ENCODE measurements at regions not wholly inside any gene's neighbourhood (a gene's known extent, or its start where the extent isn't known, plus 50 kb on each side); places are given as distances from the start of the nearest gene placed in this dataset.

DNA sequence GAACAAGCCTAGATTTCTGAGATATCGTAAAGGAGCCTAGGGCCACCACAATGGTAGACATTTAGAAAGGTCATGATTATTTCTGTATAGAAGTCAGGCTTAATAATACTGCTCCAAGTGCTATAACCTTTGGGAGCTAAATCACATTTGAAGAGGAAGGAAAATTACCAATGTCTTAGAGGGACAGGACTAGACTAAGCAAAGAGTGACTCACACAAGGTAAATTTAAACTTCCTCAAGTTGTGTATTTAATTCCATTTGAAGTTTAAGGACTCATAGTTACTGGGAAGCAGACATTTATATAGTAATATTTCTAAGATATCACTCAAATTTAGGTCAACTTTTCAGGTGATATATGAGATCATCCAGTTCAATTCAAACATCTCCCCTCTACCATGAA, 227.6 kb upstream of the MME start:
- H3K36me3 ChIP-seq (ENCODE audit: insufficient read depth, low read length) = no peaks in the 10 kb centered on the region
- no peak overlapping the region for H3K4me2 ChIP-seq (ENCODE audit: low read length)
- no peak overlapping the region for H3K4me3 ChIP-seq (ENCODE audit: low read depth, low read length, poor library complexity, severe bottlenecking)
- H3K27me3 ChIP-seq (ENCODE audit: insufficient read depth, low read length) = no peaks in the 10 kb centered on the region
- no peaks in the 10 kb centered on the region for H3K79me2 ChIP-seq (ENCODE audit: insufficient read depth, low read length)
- no peaks in the 10 kb centered on the region for H3K9me3 ChIP-seq (ENCODE audit: low read length)
- no peaks in the 10 kb centered on the region for H3F3A ChIP-seq (ENCODE audit: insufficient read depth, low read length)
- H3K4me1 ChIP-seq (ENCODE audit: insufficient read depth, low read length, severe bottlenecking) = peaks cover 2% of the 10 kb centered on the region
- H3K27ac ChIP-seq (ENCODE audit: low read depth, low read length, poor library complexity, severe bottlenecking) = no peak overlapping the region
- H3K9ac ChIP-seq (ENCODE audit: low read length) = no peak overlapping the region
- no peaks in the 10 kb centered on the region for H3K9me2 ChIP-seq (ENCODE audit: low read depth, low read length)
- no peaks in the 10 kb centered on the region for H4K20me1 ChIP-seq (ENCODE audit: insufficient read depth, low read length)
- no peak overlapping the region for H2AFZ ChIP-seq (ENCODE audit: low read length)
- no peak for TF ChIP-seq EZH2 (IDR thresholded peaks at IDR 0.05; ENCODE audit: borderline replicate concordance, low read length)
- TF ChIP-seq, protein P1, sequence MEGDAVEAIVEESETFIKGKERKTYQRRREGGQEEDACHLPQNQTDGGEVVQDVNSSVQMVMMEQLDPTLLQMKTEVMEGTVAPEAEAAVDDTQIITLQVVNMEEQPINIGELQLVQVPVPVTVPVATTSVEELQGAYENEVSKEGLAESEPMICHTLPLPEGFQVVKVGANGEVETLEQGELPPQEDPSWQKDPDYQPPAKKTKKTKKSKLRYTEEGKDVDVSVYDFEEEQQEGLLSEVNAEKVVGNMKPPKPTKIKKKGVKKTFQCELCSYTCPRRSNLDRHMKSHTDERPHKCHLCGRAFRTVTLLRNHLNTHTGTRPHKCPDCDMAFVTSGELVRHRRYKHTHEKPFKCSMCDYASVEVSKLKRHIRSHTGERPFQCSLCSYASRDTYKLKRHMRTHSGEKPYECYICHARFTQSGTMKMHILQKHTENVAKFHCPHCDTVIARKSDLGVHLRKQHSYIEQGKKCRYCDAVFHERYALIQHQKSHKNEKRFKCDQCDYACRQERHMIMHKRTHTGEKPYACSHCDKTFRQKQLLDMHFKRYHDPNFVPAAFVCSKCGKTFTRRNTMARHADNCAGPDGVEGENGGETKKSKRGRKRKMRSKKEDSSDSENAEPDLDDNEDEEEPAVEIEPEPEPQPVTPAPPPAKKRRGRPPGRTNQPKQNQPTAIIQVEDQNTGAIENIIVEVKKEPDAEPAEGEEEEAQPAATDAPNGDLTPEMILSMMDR (IDR thresholded peaks at IDR 0.05; ENCODE audit: low read length) = no peak

DNA sequence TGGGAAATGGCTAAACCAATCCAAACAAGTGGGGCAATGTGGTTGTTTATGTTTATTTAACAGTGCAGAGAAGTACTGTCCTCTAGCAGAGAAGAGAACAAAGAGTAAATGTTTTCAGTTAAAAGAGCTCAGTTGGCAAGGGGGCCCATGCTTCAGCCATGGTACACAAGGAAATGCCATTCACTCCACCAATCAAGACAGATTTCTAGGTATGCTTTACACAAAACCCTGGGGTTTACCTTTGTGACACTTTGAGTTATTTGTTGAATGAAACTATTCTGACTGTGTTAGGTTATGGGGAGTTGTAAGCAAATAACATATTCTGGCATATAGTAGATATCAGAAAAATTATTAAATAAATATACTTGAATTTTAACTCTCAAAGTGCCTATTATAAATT, 228.5 kb upstream of the MME start:
- no peak overlapping the region for H3K9ac ChIP-seq (ENCODE audit: low read length)
- H3K27me3 ChIP-seq (ENCODE audit: insufficient read depth, low read length) = no peaks in the 10 kb centered on the region
- peaks cover 10% of the 10 kb centered on the region for H3K4me1 ChIP-seq (ENCODE audit: insufficient read depth, low read length, severe bottlenecking)
- H3K4me2 ChIP-seq (ENCODE audit: low read length) = no peak overlapping the region
- no peak overlapping the region for H3K27ac ChIP-seq (ENCODE audit: low read depth, low read length, poor library complexity, severe bottlenecking)
- TF ChIP-seq EZH2 (IDR thresholded peaks at IDR 0.05; ENCODE audit: borderline replicate concordance, low read length) = no peak
- TF ChIP-seq, protein P1 (IDR thresholded peaks at IDR 0.05; ENCODE audit: low read length) = no peak
- no peaks in the 10 kb centered on the region for H3K9me3 ChIP-seq (ENCODE audit: low read length)
- no peak overlapping the region for H2AFZ ChIP-seq (ENCODE audit: low read length)
- no peaks in the 10 kb centered on the region for H3F3A ChIP-seq (ENCODE audit: insufficient read depth, low read length)
- no peaks in the 10 kb centered on the region for H4K20me1 ChIP-seq (ENCODE audit: insufficient read depth, low read length)
- no peaks in the 10 kb centered on the region for H3K36me3 ChIP-seq (ENCODE audit: insufficient read depth, low read length)
- H3K9me2 ChIP-seq (ENCODE audit: low read depth, low read length) = no peaks in the 10 kb centered on the region
- no peak overlapping the region for H3K4me3 ChIP-seq (ENCODE audit: low read depth, low read length, poor library complexity, severe bottlenecking)
- H3K79me2 ChIP-seq (ENCODE audit: insufficient read depth, low read length) = no peaks in the 10 kb centered on the region

DNA sequence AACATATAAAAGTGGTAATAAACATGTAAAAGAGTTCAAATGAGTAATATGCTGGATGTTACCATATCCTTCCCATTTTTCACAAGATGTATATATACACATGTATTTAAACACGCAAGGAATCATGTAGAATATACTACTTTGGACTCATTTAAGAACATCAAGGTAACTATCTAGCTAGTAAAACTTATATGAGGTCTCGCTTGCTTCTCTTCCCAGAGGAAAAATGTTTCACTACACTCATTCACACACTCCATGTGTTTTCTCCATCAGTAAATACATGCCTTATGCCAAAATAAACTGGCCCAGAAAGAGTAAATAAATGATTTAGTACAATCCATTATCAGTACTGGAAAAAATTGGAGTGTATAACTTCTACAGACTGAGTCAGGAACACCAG, 229.2 kb upstream of the MME start:
- Histone ChIP-seq H3K4me3 (ENCODE audit: low read depth, low read length, poor library complexity, severe bottlenecking) (no peak overlapping the region), H3F3A (ENCODE audit: insufficient read depth, low read length) (no peaks in the 10 kb centered on the region), H3K27ac (ENCODE audit: low read depth, low read length, poor library complexity, severe bottlenecking) (no peak overlapping the region), H3K9me3 (ENCODE audit: low read length) (no peaks in the 10 kb centered on the region), H3K4me2 (ENCODE audit: low read length) (no peak overlapping the region), H3K36me3 (ENCODE audit: insufficient read depth, low read length) (no peaks in the 10 kb centered on the region), H3K79me2 (ENCODE audit: insufficient read depth, low read length) (no peaks in the 10 kb centered on the region), H3K27me3 (ENCODE audit: insufficient read depth, low read length) (no peaks in the 10 kb centered on the region), H3K9ac (ENCODE audit: low read length) (no peak overlapping the region), H4K20me1 (ENCODE audit: insufficient read depth, low read length) (no peaks in the 10 kb centered on the region), H3K4me1 (ENCODE audit: insufficient read depth, low read length, severe bottlenecking) (peaks cover 18% of the 10 kb centered on the region), H3K9me2 (ENCODE audit: low read depth, low read length) (no peaks in the 10 kb centered on the region), H2AFZ (ENCODE audit: low read length) (no peak overlapping the region)
- TF ChIP-seq, protein P1 (IDR thresholded peaks at IDR 0.05; ENCODE audit: low read length) = no peak
- TF ChIP-seq EZH2 (IDR thresholded peaks at IDR 0.05; ENCODE audit: borderline replicate concordance, low read length) = no peak

All from OCI-LY1 (cell line).